Transverse colon (tissue), 4 donors: ENCODE measurements at regions not wholly inside any gene's neighbourhood (a gene's known extent, or its start where the extent isn't known, plus 50 kb on each side); places are given as distances from the start of the nearest gene placed in this dataset.
"Not testable (repeated sequence)": the region's sequence is repeated elsewhere in the genome, so short reads cannot be mapped to it uniquely, and the experiment has no call there.

Experiments
- DNase-seq: peaks from one replicate; pipeline ENCODE4 v3.0.0-alpha.2; 2019
- H3K27ac ChIP-seq, 4 donors: fragments of 200-600 bp; sonication (generic); 2 replicates each; pipeline ENCODE4 v1.5.1; 2016 to 2018; ENCODE audit warnings: inconsistent platforms in 4 of 4
- H3K27me3 ChIP-seq: fragments of 200-600 bp; sonication (generic); 2 replicates; pipeline ENCODE4 v1.5.1; 2017; ENCODE audit warnings: inconsistent platforms
- H3K36me3 ChIP-seq, 4 donors: fragments of 200-600 bp; sonication (generic); 2 replicates each; pipeline ENCODE4 v1.5.1; 2017 to 2019; ENCODE audit warnings: inconsistent platforms in 4 of 4
- H3K4me1 ChIP-seq, 4 donors: fragments of 200-600 bp; sonication (generic); 2 replicates each; pipeline ENCODE4 v1.5.1; 2017 to 2020; ENCODE audit warnings: inconsistent platforms in 4 of 4
- H3K4me3 ChIP-seq, 4 donors: fragments of 200-600 bp; sonication (generic); 1 replicate in 1 of 4; 2 replicates in 3 of 4; pipeline versions ENCODE4 v1.5.1 to v1.6.1; 2017 to 2019; ENCODE audit warnings: inconsistent platforms in 4 of 4
- H3K9me3 ChIP-seq, 2 donors: fragments of 200-600 bp; sonication (generic); 2 replicates each; pipeline ENCODE4 v1.5.1; 2017 to 2019; ENCODE audit warnings: inconsistent platforms in 2 of 2
- CTCF ChIP-seq, 5 experiments: fragments of 200-600 bp in 3 of 5; fragments of 450-650 bp in 2 of 5; sonication (generic) in 3 of 5; IDR thresholded peaks; 1 replicate in 2 of 5; 2 replicates in 3 of 5; pipeline ENCODE4 v1.5.1; 2016 to 2017; ENCODE audit warnings: antibody characterized with exemption in 5 of 5, inconsistent platforms in 3 of 5, mild to moderate bottlenecking in 2 of 5, moderate library complexity in 1 of 5
- EP300 ChIP-seq: sonication (generic); formaldehyde crosslinking; IDR thresholded peaks from one replicate; pipeline ENCODE4 v1.6.1; 2017; ENCODE audit warnings: antibody characterized with exemption, low read depth
- POLR2A ChIP-seq: fragments of 450-650 bp; IDR thresholded peaks from one replicate; pipeline ENCODE4 v1.6.1; 2016; ENCODE audit warnings: antibody characterized with exemption, mild to moderate bottlenecking, moderate library complexity
- POLR2AphosphoS5 ChIP-seq, 3 donors: sonication (generic); formaldehyde crosslinking; IDR thresholded peaks; one replicate each; pipeline ENCODE4 v1.6.1; 2016; ENCODE audit warnings: antibody characterized with exemption in 3 of 3
- WGBS, 2 donors: methylation state at CpG; one replicate each; pipeline ENCODE4 v1.1.5; 2018; ENCODE audit warnings: low coverage in 1 of 2; 5-methylcytosine and 5-hydroxymethylcytosine counted together
- in situ Hi-C, 4 donors: fragments of 200-750 bp; cut with MboI; loops; one replicate each; pipeline versions ENCODE4 v1.15.0 to v1.15.1; 2017; ENCODE audit warnings: low sequenced_read_pairs in 3 of 4, low pct_ligation_motif_present in 1 of 4, low pct_unique_long_range_greater_than_20kb in 1 of 4
- intact Hi-C: fragments of 100-400 bp; cut with DNase I; formaldehyde crosslinking; loops from one replicate; pipeline ENCODE4 v1.15.1; 2023; ENCODE audit warnings: low total_unique reads

- H3K27me3 ChIP-seq, H3K4me1 ChIP-seq, H3K9me3 ChIP-seq, H3K36me3 ChIP-seq, H3K4me3 ChIP-seq, H3K27ac ChIP-seq, intact Hi-C loops, DNase-seq, in situ Hi-C loops: not testable (repeated sequence)
- WGBS, 2 donors = 80 to 97% methylated on average over 3 to 4 of the region's 4 CpGs
Observed at GRCh38 chr4:184276346-184276745, 58.7 kb upstream of the ENPP6 start.

- WGBS, 2 donors = 89% methylated on average over 2 of the region's 2 CpGs; no CpG with 5 or more reads in 1 of the 2 donors
- no peak overlapping the region for H3K27ac ChIP-seq
- H3K9me3 ChIP-seq = peaks cover 0 to 5% of the 10 kb centered on the region in 2 donors
- in situ Hi-C loops = no loop called here
- no peak overlapping the region for H3K4me3 ChIP-seq
- H3K4me1 ChIP-seq = peaks cover 0 to 4% (median 0%) of the 10 kb centered on the region in 4 donors
- DNase-seq = no peak
- intact Hi-C loops = no loop called here
- no peaks in the 10 kb centered on the region for H3K36me3 ChIP-seq
- H3K27me3 ChIP-seq = no peaks in the 10 kb centered on the region
- no peak for TF ChIP-seq EP300
- TF ChIP-seq POLR2AphosphoS5 (IDR thresholded peaks at IDR 0.05) = no peak
- TF ChIP-seq POLR2A = no peak
- TF ChIP-seq CTCF (IDR thresholded peaks at IDR 0.05) = no peak
Observed at GRCh38 chr4:184275766-184276165, 58.1 kb upstream of the ENPP6 start.

- intact Hi-C loops = no loop called here
- in situ Hi-C loops = loop anchor here in 2 of 4 donors (25.0 kb wide), 2 partner anchors 263 to 363 kb away; partner anchors contain the start of genes CASP3 (in 1 of the 2) and PRIMPOL (in 1 of the 2)
- H3K9me3 ChIP-seq = peaks cover 0 to 5% of the 10 kb centered on the region in 2 donors
- DNase-seq = no peak
- H3K27me3 ChIP-seq = no peaks in the 10 kb centered on the region
- H3K4me3 ChIP-seq = no peak overlapping the region
- TF ChIP-seq POLR2AphosphoS5 (IDR thresholded peaks at IDR 0.05) (no peak), CTCF (IDR thresholded peaks at IDR 0.05) (no peak), POLR2A (no peak), EP300 (no peak)
- WGBS, 2 donors = 86% methylated on average over 6 of the region's 6 CpGs; no CpG with 5 or more reads in 1 of the 2 donors
- no peaks in the 10 kb centered on the region for H3K4me1 ChIP-seq
- no peaks in the 10 kb centered on the region for H3K36me3 ChIP-seq
- no peak overlapping the region for H3K27ac ChIP-seq
Observed at GRCh38 chr4:184274286-184274951, 56.7 kb upstream of the ENPP6 start.

- Histone ChIP-seq H3K27ac (no peak overlapping the region), H3K4me3 (no peak overlapping the region), H3K4me1 (no peaks in the 10 kb centered on the region), H3K36me3 (no peaks in the 10 kb centered on the region), H3K27me3 (no peaks in the 10 kb centered on the region), H3K9me3 (peaks cover 0 to 5% of the 10 kb centered on the region in 2 donors)
- intact Hi-C loops (no loop called here), in situ Hi-C loops (loop anchor here in 2 of 4 donors (25.0 kb wide), 2 partner anchors 264 to 364 kb away; partner anchors contain the start of genes CASP3 (in 1 of the 2) and PRIMPOL (in 1 of the 2))
- no peak for TF ChIP-seq POLR2A
- TF ChIP-seq POLR2AphosphoS5 (IDR thresholded peaks at IDR 0.05) = no peak
- DNase-seq = no peak
- 71 to 80% methylated on average over 7 to 17 of the region's 17 CpGs for WGBS, 2 donors
Observed at GRCh38 chr4:184273166-184274147, 55.8 kb upstream of the ENPP6 start.
